ENCODE measurements at regions not wholly inside any gene's neighbourhood (a gene's known extent, or its start where the extent isn't known, plus 50 kb on each side); places are given as distances from the start of the nearest gene placed in this dataset.

DNA sequence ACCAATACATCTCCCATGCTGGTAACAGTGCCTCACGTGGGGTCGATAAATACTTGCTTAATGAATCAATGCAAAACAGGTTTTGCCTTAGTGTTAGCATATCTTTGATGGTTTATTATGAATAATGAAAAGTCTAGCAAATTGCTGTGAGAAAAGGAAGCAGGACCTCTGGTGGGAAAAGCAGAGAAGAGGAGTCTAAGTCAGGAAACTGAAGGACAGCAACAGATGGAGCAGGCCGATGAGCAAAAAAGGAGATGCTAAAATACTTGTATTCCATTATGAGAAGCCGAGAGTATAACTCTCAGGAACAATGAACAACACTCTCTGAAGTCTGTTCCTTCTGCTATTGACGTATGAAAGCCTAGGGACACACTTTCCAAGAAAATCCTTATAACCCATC, 555.2 kb upstream of the KLHL29 start:
- no peak overlapping the region for H3K4me3 ChIP-seq (ENCODE audit: low read depth, low read length)
- no peak for TF ChIP-seq CTCF (IDR thresholded peaks at IDR 0.05; ENCODE audit: low read depth, low read length)

DNA sequence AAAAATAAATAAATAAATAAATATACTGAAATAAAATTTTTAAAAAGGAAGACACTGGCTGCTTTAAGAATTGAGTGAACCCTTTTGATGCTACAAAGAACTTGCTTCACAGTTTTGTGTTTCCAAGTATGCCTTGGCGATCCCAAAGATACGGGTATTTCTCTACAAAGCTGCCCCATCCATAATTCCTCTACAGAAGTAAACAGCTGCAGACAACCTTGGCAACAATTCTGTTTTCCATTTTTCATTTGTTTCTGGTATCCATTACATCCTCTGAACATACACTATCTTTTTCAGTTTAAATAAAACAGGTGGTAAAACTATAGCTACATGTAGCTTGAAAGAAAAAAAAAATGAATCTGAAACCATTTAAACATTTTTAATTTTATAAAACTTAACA, 552.8 kb upstream of the KLHL29 start:
- H3K4me3 ChIP-seq (ENCODE audit: low read depth, low read length), result no peak overlapping the region
- no peak for TF ChIP-seq CTCF (IDR thresholded peaks at IDR 0.05; ENCODE audit: low read depth, low read length)

GRCh38 chr2:22838461-22838860, 546.5 kb upstream of the KLHL29 start:
- no peak overlapping the region for H3K4me3 ChIP-seq (ENCODE audit: low read depth, low read length)
- TF ChIP-seq CTCF (IDR thresholded peaks at IDR 0.05; ENCODE audit: low read depth, low read length), result no peak

DNA sequence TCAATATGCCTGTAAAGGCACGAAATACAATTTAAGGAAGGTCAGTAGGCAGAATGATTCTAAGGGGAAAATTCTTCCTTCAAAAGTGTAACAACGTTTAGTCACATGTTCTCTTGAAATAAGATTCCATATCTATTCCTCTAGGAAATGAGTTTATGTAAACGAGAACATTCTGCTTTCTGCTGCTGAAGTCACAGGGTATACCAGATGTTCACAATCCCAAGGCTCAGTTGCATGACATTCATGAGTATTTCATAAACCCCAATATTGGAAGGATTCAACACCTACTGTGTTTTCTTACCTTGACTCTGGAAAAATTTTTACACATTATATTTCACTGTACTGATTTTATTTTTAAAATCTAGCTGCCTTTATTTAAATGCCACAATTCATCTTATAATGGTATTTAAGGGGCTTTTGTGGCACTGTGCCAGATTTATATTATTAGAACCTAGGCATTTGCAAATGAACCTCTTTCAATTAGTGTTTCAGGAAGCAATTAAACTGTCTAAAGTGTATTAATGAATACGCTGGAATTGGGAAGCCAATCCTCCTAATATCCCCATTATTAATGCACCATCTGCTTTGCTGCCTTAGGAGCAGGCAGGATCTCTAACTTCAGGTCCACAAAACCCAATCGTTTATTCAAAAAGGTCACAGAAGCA, 542.6 kb upstream of the KLHL29 start:
- no peak overlapping the region for H3K4me3 ChIP-seq (ENCODE audit: low read depth, low read length)
- no peak for TF ChIP-seq CTCF (IDR thresholded peaks at IDR 0.05; ENCODE audit: low read depth, low read length)

- H3K4me3 ChIP-seq (ENCODE audit: low read depth, low read length), result no peak overlapping the region
- no peak for TF ChIP-seq CTCF (IDR thresholded peaks at IDR 0.05; ENCODE audit: low read depth, low read length)
These were observed 541.0 kb upstream of the KLHL29 start for GRCh38 chr2:22843919-22844537.

- TF ChIP-seq CTCF (IDR thresholded peaks at IDR 0.05; ENCODE audit: low read depth, low read length), result no peak
- H3K4me3 ChIP-seq (ENCODE audit: low read depth, low read length), result no peak overlapping the region
These were observed 534.7 kb upstream of the KLHL29 start for GRCh38 chr2:22850310-22850709.

GRCh38 chr2:22854588-22854987, 530.4 kb upstream of the KLHL29 start:
- H3K4me3 ChIP-seq (ENCODE audit: low read depth, low read length), result no peak overlapping the region
- no peak for TF ChIP-seq CTCF (IDR thresholded peaks at IDR 0.05; ENCODE audit: low read depth, low read length)
